ENCODE measurements at regions not wholly inside any gene's neighbourhood (a gene's known extent, or its start where the extent isn't known, plus 50 kb on each side); places are given as distances from the start of the nearest gene placed in this dataset.

GRCh38 chr2:5234563-5234962 is 457.6 kb upstream of the SOX11 start:
- no peaks in the 10 kb centered on the region for H3K36me3 Mint-ChIP-seq (ENCODE audit: low read depth)
- CTCF ChIA-PET: no interaction called here
- intact Hi-C loops (cut with micrococcal nuclease): no loop called here
- ATAC-seq (ENCODE audit: low read depth) (no peak), DNase-seq (no peak)
- H3K4me3 Mint-ChIP-seq: no peak overlapping the region
- no peaks in the 10 kb centered on the region for H3K4me1 Mint-ChIP-seq
- H3K9me3 Mint-ChIP-seq: no peaks in the 10 kb centered on the region
- no peak overlapping the region for H3K27ac Mint-ChIP-seq
- no peaks in the 10 kb centered on the region for H3K27me3 Mint-ChIP-seq
- POLR2A ChIA-PET: no interaction called here
- no peak for TF ChIP-seq CTCF (IDR thresholded peaks at IDR 0.05)

GRCh38 chr2:5235701-5236100 is 456.5 kb upstream of the SOX11 start:
- H3K36me3 Mint-ChIP-seq (ENCODE audit: low read depth): no peaks in the 10 kb centered on the region
- H3K27me3 Mint-ChIP-seq: no peaks in the 10 kb centered on the region
- POLR2A ChIA-PET: no interaction called here
- no peak for TF ChIP-seq CTCF (IDR thresholded peaks at IDR 0.05)
- H3K27ac Mint-ChIP-seq: no peak overlapping the region
- DNase-seq: no peak
- CTCF ChIA-PET: no interaction called here
- intact Hi-C loops (cut with micrococcal nuclease): no loop called here
- no peak overlapping the region for H3K4me3 Mint-ChIP-seq
- ATAC-seq (ENCODE audit: low read depth): no peak
- no peaks in the 10 kb centered on the region for H3K9me3 Mint-ChIP-seq
- no peaks in the 10 kb centered on the region for H3K4me1 Mint-ChIP-seq

GRCh38 chr2:5236249-5236648 is 455.9 kb upstream of the SOX11 start:
- no peak overlapping the region for H3K27ac Mint-ChIP-seq
- H3K4me3 Mint-ChIP-seq: no peak overlapping the region
- DNase-seq: no peak
- ATAC-seq (ENCODE audit: low read depth): no peak
- no peak for TF ChIP-seq CTCF (IDR thresholded peaks at IDR 0.05)
- no peaks in the 10 kb centered on the region for H3K36me3 Mint-ChIP-seq (ENCODE audit: low read depth)
- no peaks in the 10 kb centered on the region for H3K27me3 Mint-ChIP-seq
- POLR2A ChIA-PET: no interaction called here
- H3K9me3 Mint-ChIP-seq: no peaks in the 10 kb centered on the region
- CTCF ChIA-PET: no interaction called here
- no peaks in the 10 kb centered on the region for H3K4me1 Mint-ChIP-seq
- intact Hi-C loops (cut with micrococcal nuclease): no loop called here

GRCh38 chr2:5242751-5243150 is 449.4 kb upstream of the SOX11 start:
- no peaks in the 10 kb centered on the region for H3K36me3 Mint-ChIP-seq (ENCODE audit: low read depth)
- no peak for TF ChIP-seq CTCF (IDR thresholded peaks at IDR 0.05)
- no peaks in the 10 kb centered on the region for H3K27me3 Mint-ChIP-seq
- no peak for DNase-seq
- ATAC-seq (ENCODE audit: low read depth): no peak
- peaks cover 2% of the 10 kb centered on the region for H3K9me3 Mint-ChIP-seq
- no peak overlapping the region for H3K4me3 Mint-ChIP-seq
- POLR2A ChIA-PET: no interaction called here
- H3K4me1 Mint-ChIP-seq: no peaks in the 10 kb centered on the region
- H3K27ac Mint-ChIP-seq: no peak overlapping the region
- intact Hi-C loops (cut with micrococcal nuclease): no loop called here
- CTCF ChIA-PET: no interaction called here

GRCh38 chr2:5250482-5250881 is 441.7 kb upstream of the SOX11 start:
- ChIA-PET CTCF (no interaction called here), POLR2A (no interaction called here)
- Mint-ChIP-seq H3K27ac (no peak overlapping the region), H3K36me3 (ENCODE audit: low read depth) (no peaks in the 10 kb centered on the region), H3K4me3 (no peak overlapping the region), H3K27me3 (no peaks in the 10 kb centered on the region), H3K9me3 (peaks cover 17% of the 10 kb centered on the region), H3K4me1 (no peaks in the 10 kb centered on the region)
- DNase-seq: no peak
- ATAC-seq (ENCODE audit: low read depth): no peak
- intact Hi-C loops (cut with micrococcal nuclease): no loop called here
- TF ChIP-seq CTCF (IDR thresholded peaks at IDR 0.05): no peak

All from activated B cell treated with CpG ODN at 0.5 μM for 24 hours (primary cell).